Stimulated activated CD4-positive, alpha-beta T cell treated with anti-CD3 and anti-CD28 coated beads, Interleukin-2, amount 100 ng/mL, for 48 hours (primary cell): ENCODE measurements at regions not wholly inside any gene's neighbourhood (a gene's known extent, or its start where the extent isn't known, plus 50 kb on each side); places are given as distances from the start of the nearest gene placed in this dataset.

Source experiments
- DNase-seq, 2 donors: peaks; one replicate each; pipeline ENCODE4 v3.0.0-alpha.2; 2020

DNA sequence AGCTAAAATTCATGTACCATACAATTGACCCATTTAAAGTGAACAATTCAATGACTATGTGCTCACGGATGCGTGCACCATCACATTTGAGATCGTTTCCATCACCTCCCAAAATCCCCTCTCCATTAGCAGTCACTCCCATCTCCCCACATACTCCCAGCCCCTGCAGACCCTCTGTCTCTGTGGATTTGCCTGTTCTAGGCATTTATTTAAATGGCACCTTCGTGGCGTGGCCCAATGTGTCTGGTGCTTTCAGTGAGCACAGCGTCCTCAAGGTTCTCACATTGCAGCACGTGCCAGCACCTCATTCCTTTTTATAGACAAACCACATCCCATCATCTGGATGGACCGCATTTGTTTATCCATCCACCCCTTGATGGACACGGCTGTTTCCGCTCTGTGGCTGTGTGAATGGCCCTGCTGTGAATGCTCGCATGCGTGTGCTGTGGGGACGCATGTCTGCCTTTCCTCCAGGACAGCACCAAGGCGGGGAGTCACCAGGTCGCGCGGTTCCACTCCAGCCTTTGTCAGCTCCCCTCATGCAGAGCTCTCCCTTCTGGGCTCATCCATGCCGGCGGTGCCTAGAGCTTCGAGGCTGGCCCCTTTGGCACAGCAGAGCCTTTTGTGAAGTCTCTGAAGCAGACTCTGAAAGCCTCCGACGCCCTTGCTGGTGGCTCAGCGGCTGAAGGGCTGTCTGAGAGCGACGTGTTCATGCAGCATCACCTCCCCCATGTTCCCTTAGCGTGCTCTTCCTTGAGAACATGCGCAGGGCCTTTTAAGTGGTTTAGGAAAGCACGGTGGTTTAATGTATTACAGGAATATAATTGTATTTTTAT is 184.4 kb downstream of the KIF26A start:
- DNase-seq, result no peak

DNA sequence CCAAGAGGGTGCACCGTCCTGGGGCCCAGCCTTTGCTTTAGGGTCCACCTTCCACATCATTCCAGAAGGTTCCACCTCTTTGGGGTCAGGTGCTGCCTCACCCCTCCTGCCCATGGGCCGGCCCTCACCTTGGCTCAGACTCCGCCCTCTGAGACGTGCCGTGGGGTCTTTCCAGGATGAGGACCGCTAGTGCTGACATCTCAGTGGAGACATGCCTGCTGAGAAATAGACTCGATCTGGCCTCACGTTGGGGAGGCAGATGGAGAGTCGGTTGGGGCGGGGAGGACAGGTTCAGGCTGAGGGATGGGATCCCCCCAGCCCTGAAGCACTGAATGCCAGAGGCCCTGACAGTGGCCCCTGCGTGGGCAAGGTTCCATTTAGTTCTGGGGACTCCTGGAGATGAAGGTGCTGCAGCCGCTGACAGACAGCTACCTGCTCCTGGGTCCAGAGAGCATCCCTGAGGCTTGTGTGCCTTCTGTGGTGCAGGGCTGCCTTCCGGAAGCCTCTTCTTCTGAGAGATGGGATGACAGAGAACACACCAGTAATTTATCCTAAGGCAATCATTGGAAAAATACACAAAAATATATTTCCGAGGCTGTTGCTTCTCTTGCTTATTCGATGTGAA is 185.3 kb downstream of the KIF26A start:
- DNase-seq, result no peak

DNA sequence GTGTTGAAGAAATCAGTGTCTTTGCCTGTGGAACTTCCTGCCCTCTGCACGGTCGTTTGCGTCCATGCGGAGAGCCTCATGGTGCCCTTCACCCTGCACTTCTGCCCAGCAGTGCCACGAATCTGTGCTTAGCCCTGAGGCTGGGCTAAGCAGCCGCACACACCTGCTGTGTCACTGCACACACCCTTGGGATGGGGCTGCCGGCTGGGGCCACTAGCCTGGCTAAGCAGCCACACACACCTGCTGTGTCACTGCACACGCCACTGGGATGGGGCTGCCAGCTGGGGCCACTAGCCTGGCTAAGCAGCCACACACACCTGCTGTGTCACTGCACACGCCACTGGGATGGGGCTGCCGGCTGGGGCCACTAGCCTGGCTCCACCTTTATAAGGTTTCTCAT is 188.5 kb downstream of the KIF26A start:
- no peak for DNase-seq

GRCh38 chr14:104328607-104329006 is 190.2 kb downstream of the KIF26A start:
- DNase-seq, result no peak

- no peak for DNase-seq
These were observed 191.4 kb downstream of the KIF26A start for GRCh38 chr14:104329793-104330192.

DNA sequence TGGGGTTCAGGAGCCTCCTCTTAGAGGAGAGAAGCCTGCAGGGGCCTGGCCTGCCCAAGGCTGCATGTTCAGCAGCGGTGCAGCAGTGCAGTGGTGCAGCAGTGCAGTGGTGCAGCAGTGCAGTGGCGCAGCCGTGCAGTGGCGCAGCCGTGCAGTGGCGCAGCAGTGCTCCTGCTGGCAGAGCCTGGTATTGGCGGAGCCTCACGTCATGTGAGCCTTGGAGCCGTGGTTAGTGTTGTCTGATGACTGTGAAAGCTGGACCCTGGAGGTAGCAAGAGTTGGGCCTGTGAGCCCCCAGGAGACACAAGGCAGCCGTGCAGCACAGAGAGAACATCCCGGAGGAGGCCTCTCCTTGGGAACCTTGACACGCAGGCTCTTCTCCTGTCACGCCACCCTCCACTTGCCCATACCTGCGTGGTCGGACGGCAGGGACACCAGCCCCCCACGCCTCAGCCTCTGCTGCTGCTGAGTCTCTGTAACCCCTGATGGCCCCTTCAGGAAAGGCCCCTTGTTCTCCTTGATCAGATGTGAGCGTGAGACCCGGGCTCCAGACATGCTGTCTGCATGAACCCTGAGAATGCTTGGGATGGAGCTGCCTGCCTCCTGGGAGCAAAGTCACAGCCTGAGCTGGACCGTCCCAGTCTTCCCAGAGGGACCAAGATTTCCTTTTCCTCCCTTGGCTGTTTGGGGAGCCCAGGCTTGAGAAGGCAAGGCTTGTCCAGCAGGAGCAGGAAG is 193.7 kb downstream of the KIF26A start:
- DNase-seq, result no peak

DNA sequence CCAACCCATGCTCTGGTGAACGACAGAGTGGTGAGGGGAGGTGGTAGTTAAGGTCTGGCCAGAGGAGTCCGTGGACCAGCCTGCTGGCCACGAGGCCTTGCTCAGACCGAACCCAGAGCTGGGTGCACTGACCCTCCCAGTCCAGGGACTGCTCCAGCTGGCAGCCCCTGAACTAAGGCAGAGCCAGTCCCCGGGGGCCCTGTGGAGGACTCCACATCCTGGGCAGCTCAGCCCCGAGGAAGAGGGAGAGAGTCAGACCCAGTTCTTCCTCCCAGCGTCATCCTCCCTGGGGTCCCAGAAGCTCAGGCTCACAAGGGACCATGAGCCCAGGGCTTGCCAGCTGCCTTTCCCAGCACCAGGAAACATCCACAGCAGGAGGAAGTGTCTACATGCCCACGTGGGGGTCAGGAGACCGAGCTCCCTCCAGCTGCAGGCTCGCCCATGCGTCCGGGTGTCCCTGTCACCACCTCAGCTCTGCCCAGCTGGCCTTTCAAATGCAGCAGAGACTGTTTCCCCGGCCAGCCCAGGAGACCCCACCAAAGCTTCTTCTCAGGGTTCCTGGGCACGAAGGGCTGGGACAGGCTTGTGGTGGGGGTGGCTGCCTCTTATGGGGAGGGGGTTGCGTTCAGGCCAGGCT is 194.4 kb downstream of the KIF26A start:
- no peak for DNase-seq

- DNase-seq, result no peak
These were observed 195.4 kb downstream of the KIF26A start for GRCh38 chr14:104333646-104334423.

- no peak for DNase-seq
These were observed 196.2 kb downstream of the KIF26A start for GRCh38 chr14:104334424-104335161.

DNA sequence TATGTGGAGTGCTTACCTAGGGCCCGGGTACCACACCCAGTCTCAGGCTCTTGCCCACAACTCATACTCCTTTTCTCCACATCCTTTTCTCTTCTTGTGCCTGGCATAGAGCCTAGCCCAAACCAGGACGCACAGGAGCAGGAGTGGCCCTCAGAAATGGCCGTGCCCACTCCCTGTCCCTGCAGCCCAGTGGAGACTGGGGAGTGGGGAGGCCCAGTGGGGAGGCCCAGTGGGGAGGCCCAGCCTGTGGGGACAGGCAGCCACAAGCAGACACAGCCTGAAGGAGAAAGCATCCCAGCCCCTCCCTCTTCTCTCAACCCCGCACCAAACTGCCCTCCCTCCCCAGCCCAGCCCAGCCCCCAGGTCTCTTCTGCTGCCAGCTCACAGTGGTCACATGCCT is 196.8 kb downstream of the KIF26A start:
- DNase-seq, result no peak

- no peak for DNase-seq
These were observed 197.2 kb downstream of the KIF26A start for GRCh38 chr14:104335611-104336010.

- DNase-seq, result no peak
These were observed 199.0 kb downstream of the KIF26A start for GRCh38 chr14:104337351-104337750.

DNA sequence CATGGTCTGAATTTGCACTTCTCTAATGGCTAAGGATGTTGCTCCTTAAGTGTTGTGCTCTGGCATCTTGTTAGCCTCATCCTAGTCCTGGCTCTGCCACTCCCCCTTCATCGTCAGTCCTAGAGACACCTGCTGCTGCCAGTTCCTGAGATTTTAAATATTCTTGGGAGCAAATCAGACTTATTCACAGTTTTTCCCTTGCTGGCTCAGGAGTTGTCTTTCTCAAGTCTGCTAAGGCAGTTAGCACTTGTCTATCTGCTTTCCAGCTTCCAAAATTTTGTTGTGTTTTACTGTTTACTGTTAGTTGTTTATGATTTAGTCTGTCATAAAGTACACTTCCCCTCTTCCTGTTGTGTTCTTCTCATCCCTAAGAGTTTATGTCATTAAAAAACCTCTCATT is 201.0 kb downstream of the KIF26A start:
- no peak for DNase-seq

DNA sequence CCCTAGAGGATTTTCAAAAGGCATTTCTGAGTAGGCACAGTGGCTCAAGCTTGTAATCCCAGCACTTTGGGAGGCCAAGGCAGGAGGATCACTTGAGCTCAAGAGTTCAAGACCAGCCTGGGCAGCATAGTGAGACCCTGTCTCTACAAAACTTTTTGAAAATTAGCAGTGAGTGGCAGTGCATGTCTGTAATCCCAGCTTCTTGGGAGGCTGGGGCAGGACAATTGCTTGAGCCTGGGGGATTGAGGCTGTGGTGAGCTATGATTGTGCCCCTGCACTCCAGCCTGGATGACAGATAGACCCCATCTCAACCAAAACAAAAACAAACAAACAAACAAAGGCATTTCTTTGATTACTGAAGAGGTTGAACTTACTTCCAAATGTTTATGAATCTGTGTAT is 201.4 kb downstream of the KIF26A start:
- DNase-seq, result no peak

- peak in 1 of 2 donors; percentile 6 for DNase-seq
These were observed 203.4 kb downstream of the KIF26A start for GRCh38 chr14:104341532-104342434.

GRCh38 chr14:104342435-104343293 is 204.3 kb downstream of the KIF26A start:
- no peak for DNase-seq

- no peak for DNase-seq
These were observed 204.9 kb downstream of the KIF26A start for GRCh38 chr14:104343294-104343625.

DNA sequence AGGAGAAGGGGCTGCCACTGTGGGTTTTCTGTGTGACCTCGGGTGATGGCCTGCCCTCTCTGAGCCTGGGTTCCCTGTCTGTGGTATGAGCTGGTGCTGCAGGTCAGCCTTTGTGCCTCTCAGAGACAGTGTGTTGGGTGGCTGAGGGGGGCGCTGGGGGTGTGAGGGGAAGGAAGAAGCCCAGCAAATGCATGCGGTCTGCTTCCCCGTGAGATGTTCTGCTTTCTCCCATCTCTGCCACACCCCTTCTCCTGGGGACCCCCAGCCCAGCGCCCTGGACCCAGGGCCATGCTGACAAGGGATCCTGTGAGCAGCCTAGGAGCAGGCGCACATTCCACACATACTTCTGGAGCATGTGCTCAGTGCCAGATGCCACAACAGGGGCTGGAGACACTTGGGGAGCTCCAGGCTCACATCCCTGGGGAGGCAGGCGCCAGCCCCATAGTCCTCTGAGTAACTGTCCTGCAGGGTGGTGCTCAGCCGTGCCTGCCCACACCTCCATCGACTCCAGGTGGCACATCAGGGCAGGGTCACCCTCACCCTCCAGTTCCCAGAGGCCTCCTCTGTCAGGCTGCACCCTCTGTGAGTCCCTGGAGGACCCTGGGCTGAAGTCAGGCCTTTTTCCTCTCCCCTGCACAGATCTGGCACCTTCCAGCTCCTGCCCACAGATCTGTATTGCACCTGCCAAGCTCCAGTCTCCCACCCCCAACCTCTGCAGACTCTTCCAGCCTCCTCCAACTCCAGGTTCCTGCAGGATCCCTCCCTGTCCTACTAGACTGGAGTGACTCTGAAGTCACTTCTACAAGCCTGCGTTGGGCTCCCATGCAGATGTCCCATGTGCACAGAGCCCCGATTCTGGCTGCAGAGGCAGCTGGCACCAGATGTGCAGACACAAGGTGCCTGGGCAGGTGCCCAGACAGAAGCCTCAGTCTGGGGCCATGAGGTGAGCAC is 205.6 kb downstream of the KIF26A start:
- DNase-seq, result no peak
